ENCODE measurements at regions not wholly inside any gene's neighbourhood (a gene's known extent, or its start where the extent isn't known, plus 50 kb on each side); places are given as distances from the start of the nearest gene placed in this dataset.

GRCh38 chr1:112067989-112068388, 78.5 kb upstream of the KCND3 start:
- Mint-ChIP-seq H3K9me3 (peaks cover 27 to 32% of the 10 kb centered on the region in 2 experiments), H3K27ac (no peak overlapping the region)

More at GRCh38 chr1:112067989-112068388, 78.5 kb upstream of the KCND3 start:
- TF ChIP-seq, protein P1, sequence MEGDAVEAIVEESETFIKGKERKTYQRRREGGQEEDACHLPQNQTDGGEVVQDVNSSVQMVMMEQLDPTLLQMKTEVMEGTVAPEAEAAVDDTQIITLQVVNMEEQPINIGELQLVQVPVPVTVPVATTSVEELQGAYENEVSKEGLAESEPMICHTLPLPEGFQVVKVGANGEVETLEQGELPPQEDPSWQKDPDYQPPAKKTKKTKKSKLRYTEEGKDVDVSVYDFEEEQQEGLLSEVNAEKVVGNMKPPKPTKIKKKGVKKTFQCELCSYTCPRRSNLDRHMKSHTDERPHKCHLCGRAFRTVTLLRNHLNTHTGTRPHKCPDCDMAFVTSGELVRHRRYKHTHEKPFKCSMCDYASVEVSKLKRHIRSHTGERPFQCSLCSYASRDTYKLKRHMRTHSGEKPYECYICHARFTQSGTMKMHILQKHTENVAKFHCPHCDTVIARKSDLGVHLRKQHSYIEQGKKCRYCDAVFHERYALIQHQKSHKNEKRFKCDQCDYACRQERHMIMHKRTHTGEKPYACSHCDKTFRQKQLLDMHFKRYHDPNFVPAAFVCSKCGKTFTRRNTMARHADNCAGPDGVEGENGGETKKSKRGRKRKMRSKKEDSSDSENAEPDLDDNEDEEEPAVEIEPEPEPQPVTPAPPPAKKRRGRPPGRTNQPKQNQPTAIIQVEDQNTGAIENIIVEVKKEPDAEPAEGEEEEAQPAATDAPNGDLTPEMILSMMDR (conservative IDR thresholded peaks at IDR 0.05): no peak
- no peak overlapping the region for H2BK15ac ChIP-seq (ENCODE audit: low read depth, low read length)
- no peaks in the 10 kb centered on the region for H3K79me2 ChIP-seq (ENCODE audit: insufficient read depth, low read length)
- H2BK5ac ChIP-seq (ENCODE audit: insufficient read length, low read length): no peak overlapping the region
- H4K91ac ChIP-seq (ENCODE audit: insufficient read length, low read depth, low read length): no peak overlapping the region
- H4K8ac ChIP-seq (replicated peaks; ENCODE audit: insufficient read length, low read depth, low read length): no peak overlapping the region
- no peak overlapping the region for H2BK20ac ChIP-seq (ENCODE audit: low read depth, low read length, poor library complexity, severe bottlenecking)
- no peak overlapping the region for H3K18ac ChIP-seq (ENCODE audit: insufficient read length, low read depth, low read length)
- no peak overlapping the region for H3K9ac ChIP-seq (ENCODE audit: extremely low read depth, insufficient read length, low read length)
- H4K5ac ChIP-seq (ENCODE audit: insufficient read length, low read depth, low read length): no peak overlapping the region
- H3K4me1 ChIP-seq (ENCODE audit: insufficient read depth, low read length): peaks cover 6% of the 10 kb centered on the region; the same call in 1 of the 2 replicates
- no peak overlapping the region for H3K23ac ChIP-seq (ENCODE audit: insufficient read length, low read depth, low read length)
- no peak overlapping the region for H2AFZ ChIP-seq (ENCODE audit: low read length)
- no peak overlapping the region for H3K4ac ChIP-seq (ENCODE audit: low read depth, low read length)
- Mint-ChIP-seq H3K4me3 (no peak overlapping the region), H3K4me1 (peaks cover 0 to 12% of the 10 kb centered on the region in 2 experiments; a peak in 2 of 4 replicates), H3K36me3 (ENCODE audit: insufficient read depth in 1 of 3, low read depth in 3 of 3) (peaks cover 11 to 23% (median 17%) of the 10 kb centered on the region in 3 experiments), H3K27me3 (ENCODE audit: low read depth) (peaks cover 3% of the 10 kb centered on the region)
- H3K14ac ChIP-seq (ENCODE audit: insufficient read depth, low read length): no peak overlapping the region
- peaks cover 6% of the 10 kb centered on the region for H3K9me3 ChIP-seq (ENCODE audit: control insufficient read depth, low read depth, low read length)
- H3K4me2 ChIP-seq (ENCODE audit: insufficient read depth, insufficient read length, low read length): no peak overlapping the region
- no peak for DNase-seq
- no peak overlapping the region for H3T11ph ChIP-seq (ENCODE audit: low read length)
- no peaks in the 10 kb centered on the region for H4K20me1 ChIP-seq (ENCODE audit: control insufficient read depth, insufficient read depth, insufficient read length)
- H3K79me1 ChIP-seq (ENCODE audit: insufficient read depth, low read depth, low read length, poor library complexity, severe bottlenecking): no peaks in the 10 kb centered on the region
- no peak overlapping the region for H2AK5ac ChIP-seq (ENCODE audit: insufficient read length, low read length)
- WGBS (ENCODE audit: extremely low coverage, insufficient read length, low lambda C conversion rate): no CpG with 5 or more reads among the region's 1 CpG
- no peak overlapping the region for H3K56ac ChIP-seq (ENCODE audit: insufficient read length, low read depth, low read length)
- no peak overlapping the region for H3K27ac ChIP-seq (ENCODE audit: insufficient read length, low read depth, low read length)
- no peaks in the 10 kb centered on the region for H3K23me2 ChIP-seq (ENCODE audit: insufficient read length, low read depth, low read length, poor library complexity, severe bottlenecking)
- H2BK12ac ChIP-seq (ENCODE audit: insufficient read length, low read depth, low read length): no peak overlapping the region
- H3K27me3 ChIP-seq (ENCODE audit: insufficient read depth, low read length): no peaks in the 10 kb centered on the region
- H2BK120ac ChIP-seq (ENCODE audit: low read depth, low read length, poor library complexity, severe bottlenecking): no peak overlapping the region

All from H9 (cell line).